GM12892 (cell line): ENCODE measurements at regions not wholly inside any gene's neighbourhood (a gene's known extent, or its start where the extent isn't known, plus 50 kb on each side); places are given as distances from the start of the nearest gene placed in this dataset.

ENCODE experiments used
- POLR2A ChIP-seq: IDR thresholded peaks from 2 replicates; pipeline ENCODE4 v1.6.1; 2011; ENCODE audit warnings: low read depth, low read length, control low read depth
- POLR2AphosphoS5 ChIP-seq: IDR thresholded peaks from 2 replicates; pipeline ENCODE4 v1.6.1; 2011; ENCODE audit warnings: low read depth, low read length, control low read depth
- TAF1 ChIP-seq: IDR thresholded peaks from 2 replicates; pipeline ENCODE4 v1.6.1; 2011; ENCODE audit warnings: low read depth, mild to moderate bottlenecking, control low read depth, low read length, borderline replicate concordance

DNA sequence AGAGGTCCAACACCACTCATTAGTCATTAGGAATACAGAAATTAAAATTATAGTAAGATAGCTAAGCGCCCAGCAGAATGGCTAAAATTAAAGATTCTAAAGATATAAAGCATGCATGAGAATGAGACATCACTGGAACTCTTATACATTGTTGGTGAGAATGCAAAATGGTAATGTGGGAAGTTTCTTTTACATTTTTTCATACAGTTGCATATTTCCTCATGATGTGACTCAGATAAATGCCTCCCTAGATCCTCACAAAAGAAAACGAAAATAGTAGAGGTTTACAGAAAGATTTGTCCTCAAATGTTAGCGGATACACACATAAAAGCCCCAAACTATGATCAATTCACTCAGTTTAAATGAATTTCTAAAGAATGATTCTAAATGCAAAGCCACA is 633.7 kb upstream of the GJE1 start:
- TF ChIP-seq TAF1 (no peak), POLR2AphosphoS5 (no peak), POLR2A (no peak)
